Fibroblast of the aortic adventitia (primary cell): ENCODE measurements at regions not wholly inside any gene's neighbourhood (a gene's known extent, or its start where the extent isn't known, plus 50 kb on each side); places are given as distances from the start of the nearest gene placed in this dataset.

Source experiments
- DNase-seq: peaks from one replicate; pipeline ENCODE4 v3.0.0-alpha.2; 2010; ENCODE audit warnings: low read depth
- H3K4me3 ChIP-seq: 2 replicates; pipeline ENCODE4 v1.5.1; 2011; ENCODE audit warnings: low read depth, mild to moderate bottlenecking, control low read depth, low read length, moderate library complexity
- CTCF ChIP-seq: IDR thresholded peaks from 2 replicates; pipeline ENCODE4 v1.5.1; 2011; ENCODE audit warnings: mild to moderate bottlenecking, low read length, control low read depth, inconsistent platforms; ENCODE audit not compliant: insufficient read depth

- no peak for DNase-seq
- no peak for TF ChIP-seq CTCF
- H3K4me3 ChIP-seq: no peak overlapping the region
These were observed 1090.0 kb upstream of the ARRDC3 start for GRCh38 chr5:92472981-92473566.

GRCh38 chr5:92471861-92472260, 1088.7 kb upstream of the ARRDC3 start:
- no peak overlapping the region for H3K4me3 ChIP-seq
- TF ChIP-seq CTCF: no peak
- no peak for DNase-seq

GRCh38 chr5:92470770-92471169, 1087.7 kb upstream of the ARRDC3 start:
- no peak for DNase-seq
- TF ChIP-seq CTCF: no peak
- H3K4me3 ChIP-seq: no peak overlapping the region

GRCh38 chr5:92468295-92468694, 1085.2 kb upstream of the ARRDC3 start:
- no peak overlapping the region for H3K4me3 ChIP-seq
- no peak for TF ChIP-seq CTCF

GRCh38 chr5:92467695-92468094, 1084.6 kb upstream of the ARRDC3 start:
- no peak overlapping the region for H3K4me3 ChIP-seq
- no peak for TF ChIP-seq CTCF
- no peak for DNase-seq

More at GRCh38 chr5:92468295-92468694, 1085.2 kb upstream of the ARRDC3 start:
- DNase-seq: no peak

- no peak overlapping the region for H3K4me3 ChIP-seq
- TF ChIP-seq CTCF: no peak
- no peak for DNase-seq
These were observed 1077.4 kb upstream of the ARRDC3 start for GRCh38 chr5:92460505-92460904.

- no peak for DNase-seq
- no peak for TF ChIP-seq CTCF
- H3K4me3 ChIP-seq: no peak overlapping the region
These were observed 1076.5 kb upstream of the ARRDC3 start for GRCh38 chr5:92459654-92460053.
